Right forelimb (tissue), 1 donor: ENCODE measurements at regions not wholly inside any gene's neighbourhood (a gene's known extent, or its start where the extent isn't known, plus 50 kb on each side); places are given as distances from the start of the nearest gene placed in this dataset.
"Not testable (repeated sequence)": the region's sequence is repeated elsewhere in the genome, so short reads cannot be mapped to it uniquely, and the experiment has no call there.

Experiments used
- DNase-seq: peaks from one replicate; pipeline ENCODE4 v3.0.0-alpha.2; 2018

GRCh38 chr3:88979760-88980159, 127.7 kb upstream of the EPHA3 start:
- DNase-seq = no peak

DNA sequence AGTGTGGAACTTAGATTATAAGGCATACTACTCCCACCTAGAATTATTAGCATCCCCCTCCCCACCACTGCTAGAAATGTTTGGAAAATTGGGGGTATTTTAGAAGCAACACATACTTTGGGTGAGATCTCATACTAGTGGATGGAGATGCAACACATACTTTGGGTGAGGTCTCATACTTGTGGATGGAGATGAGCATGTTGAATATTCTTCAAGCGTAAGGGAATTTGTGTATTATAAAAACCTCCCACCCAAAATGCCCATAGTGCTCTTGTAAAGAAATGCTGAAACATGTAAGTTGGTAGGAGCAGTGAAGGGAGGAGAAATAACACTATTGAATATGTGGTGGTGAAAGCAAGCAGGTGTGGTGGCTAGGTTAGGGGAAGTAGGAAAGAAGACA, 124.0 kb upstream of the EPHA3 start:
- DNase-seq = no peak

DNA sequence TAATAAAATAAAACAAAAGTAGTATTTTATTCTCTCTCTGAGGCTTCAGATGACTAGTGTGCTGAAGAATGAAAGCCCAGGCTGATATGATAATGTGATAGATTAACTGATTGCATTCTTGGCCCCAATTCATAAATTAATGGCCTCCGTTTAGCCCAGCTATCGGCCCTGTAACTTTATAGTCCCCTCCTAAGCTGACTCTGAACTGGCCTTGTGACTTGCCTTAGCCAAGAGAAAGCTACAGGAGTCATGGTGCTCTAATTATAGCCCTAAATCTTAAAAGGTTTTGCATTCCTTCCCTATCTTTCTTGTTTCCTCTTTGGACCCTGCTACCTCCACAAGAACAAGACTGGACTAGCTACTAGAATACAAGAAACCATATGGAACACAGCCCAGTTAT, 123.2 kb upstream of the EPHA3 start:
- no peak for DNase-seq

- DNase-seq = no peak
Observed at GRCh38 chr3:88984832-88985231, 122.6 kb upstream of the EPHA3 start.

DNA sequence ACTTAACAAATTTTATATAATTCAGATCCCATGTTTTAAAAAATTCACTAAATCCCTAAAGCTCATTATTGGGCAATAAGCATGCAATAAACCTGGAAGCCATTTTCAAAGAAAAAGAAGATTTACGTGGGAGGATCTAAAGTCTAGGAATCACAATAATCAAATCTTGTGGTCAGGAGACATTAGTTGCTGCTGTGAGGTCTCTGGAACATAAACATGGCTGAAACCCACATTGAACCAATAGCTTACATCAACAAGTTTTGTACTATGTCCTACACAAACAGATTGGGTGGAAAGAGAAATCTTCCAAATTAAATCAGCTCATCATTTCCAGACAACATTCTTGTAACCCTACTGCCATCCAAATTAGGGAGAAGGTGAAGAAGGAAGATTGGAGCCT, 121.9 kb upstream of the EPHA3 start:
- DNase-seq = no peak

DNA sequence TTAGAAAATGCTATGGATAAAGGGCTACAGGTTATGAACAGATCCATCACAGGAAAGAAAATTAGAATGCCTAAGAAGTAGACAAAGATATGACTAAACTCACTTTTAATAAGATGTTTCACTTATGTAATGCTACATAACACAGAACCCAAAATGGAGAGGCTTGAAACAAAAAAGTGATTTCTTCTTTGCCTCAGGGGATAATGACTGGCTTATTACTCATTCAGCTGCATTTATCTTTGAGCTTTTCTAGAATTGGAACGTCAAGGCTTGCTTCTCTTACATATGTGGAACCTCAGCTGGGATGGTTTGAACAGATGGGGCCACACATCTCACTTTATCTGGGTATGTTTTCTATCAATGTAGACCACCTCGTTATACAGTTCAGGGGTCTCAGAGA, 120.6 kb upstream of the EPHA3 start:
- no peak for DNase-seq

DNA sequence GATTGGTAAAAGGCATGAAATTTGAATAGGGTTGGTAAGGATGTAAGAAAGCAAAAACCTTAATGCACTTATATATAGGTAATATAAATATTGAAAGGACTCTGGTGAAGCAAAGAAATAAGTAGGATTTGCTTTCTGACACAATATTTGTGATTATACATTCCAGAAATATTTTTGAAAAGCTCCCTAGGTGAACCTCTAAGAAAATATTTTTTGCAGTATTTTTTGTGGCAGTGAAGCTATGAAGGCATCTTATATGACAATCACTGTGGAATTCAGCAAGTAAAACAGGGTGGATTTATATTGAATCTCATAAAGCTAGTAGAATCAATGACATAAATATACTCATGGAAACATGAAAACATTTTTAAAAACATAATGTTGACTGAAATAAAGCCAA, 119.6 kb upstream of the EPHA3 start:
- no peak for DNase-seq

DNA sequence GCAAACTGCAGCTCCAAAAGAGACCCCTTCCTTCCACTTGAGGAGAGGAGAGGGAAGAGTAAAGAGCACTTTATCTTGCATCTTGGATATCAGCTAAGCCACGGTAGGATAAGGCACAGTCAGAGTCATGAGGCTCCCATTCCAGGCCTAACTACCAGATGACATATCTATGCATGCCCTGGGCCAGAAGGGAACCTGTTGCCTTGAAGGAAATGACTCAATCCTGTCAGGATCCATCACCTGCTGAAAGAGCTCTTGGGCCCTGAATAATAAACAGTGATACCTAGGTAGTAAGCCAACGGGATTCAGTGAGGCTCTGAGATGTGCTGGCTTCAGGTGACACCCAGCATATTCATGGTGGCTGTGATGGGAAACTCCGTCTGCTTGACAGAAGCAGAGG, 118.5 kb upstream of the EPHA3 start:
- DNase-seq = no peak

- DNase-seq = no peak
Observed at GRCh38 chr3:88991496-88991895, 115.9 kb upstream of the EPHA3 start.

DNA sequence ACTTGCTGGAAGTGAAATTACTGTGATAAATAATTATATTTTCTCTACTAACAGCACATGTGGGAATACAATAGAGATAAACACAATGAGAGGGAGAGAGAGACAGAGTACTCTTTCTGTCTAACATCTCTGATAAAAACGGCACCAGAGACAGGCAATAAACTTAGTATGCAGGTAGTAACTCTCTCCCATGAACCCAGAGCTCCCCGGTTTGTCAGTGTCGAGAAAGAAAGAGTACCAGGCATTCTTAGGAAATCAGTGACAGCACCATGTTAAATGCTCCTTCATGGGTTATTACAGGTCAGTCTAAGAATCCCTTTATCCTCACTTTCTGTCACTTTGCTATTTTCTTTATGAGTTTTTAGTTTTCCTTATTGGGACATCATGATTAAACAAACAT, 110.7 kb upstream of the EPHA3 start:
- no peak for DNase-seq

- no peak for DNase-seq
Observed at GRCh38 chr3:88997260-88997659, 110.2 kb upstream of the EPHA3 start.

DNA sequence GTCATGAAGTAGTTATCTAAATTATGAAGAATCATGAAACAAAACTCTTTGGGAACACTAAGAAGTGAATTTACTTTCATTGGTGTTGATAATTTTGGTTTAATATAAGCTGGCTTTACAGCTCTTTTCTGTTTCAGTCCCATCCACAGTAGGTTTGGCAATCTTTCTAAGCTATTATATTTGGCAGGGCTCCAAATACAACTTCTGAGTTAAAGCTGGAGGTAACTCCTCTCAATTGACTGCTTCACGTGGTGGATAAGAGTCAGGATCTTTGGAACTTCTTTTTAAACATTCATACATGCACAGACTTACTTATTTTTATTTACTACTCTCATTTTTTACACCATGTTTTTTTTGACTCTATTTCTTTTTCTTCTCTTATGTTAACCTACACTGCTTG, 106.5 kb upstream of the EPHA3 start:
- DNase-seq = no peak

- no peak for DNase-seq
Observed at GRCh38 chr3:89002191-89002590, 105.2 kb upstream of the EPHA3 start.

GRCh38 chr3:89013536-89013935, 93.9 kb upstream of the EPHA3 start:
- DNase-seq = no peak

GRCh38 chr3:89017531-89017930, 89.9 kb upstream of the EPHA3 start:
- DNase-seq = no peak

GRCh38 chr3:89025185-89025584, 82.2 kb upstream of the EPHA3 start:
- no peak for DNase-seq

- no peak for DNase-seq
Observed at GRCh38 chr3:89032346-89033013, 74.9 kb upstream of the EPHA3 start.

DNA sequence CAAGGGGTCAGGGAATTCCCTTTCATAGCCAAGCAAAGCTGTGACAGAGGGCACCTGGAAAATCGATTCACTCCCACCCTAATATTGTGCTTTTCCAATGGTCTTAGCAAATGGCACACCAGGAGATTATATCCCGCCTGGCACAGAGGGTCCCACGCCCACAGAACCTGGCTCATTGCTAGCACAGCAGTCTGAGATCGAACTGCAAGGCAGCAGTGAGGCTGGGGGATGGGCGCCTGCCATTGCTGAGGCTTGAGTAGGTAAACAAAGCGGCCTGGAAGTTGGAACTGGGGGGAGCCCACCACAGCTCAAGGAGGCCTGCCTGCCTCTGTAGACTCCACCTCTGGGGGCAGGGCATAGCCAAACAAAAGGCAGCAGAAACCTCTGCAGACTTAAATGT, 72.7 kb upstream of the EPHA3 start:
- DNase-seq = not testable (repeated sequence)

DNA sequence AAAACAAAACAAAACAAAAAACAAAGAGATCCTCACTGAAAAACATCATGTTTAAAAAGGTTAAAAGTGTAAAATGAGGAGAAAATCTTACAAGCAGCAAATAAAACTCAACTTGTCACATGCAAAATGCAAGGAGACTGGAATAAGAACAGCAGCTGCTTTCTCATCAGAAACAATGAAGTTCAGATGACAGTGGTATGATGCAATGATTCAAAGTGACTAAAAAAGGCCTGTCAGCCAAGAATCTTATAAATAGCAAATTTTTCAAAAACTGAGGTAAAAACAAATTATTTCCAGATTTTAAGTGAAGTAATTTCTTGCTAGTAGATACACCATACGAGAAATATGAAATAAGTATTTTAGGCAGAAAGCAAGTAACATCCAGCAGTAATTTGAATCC, 68.6 kb upstream of the EPHA3 start:
- DNase-seq = no peak

DNA sequence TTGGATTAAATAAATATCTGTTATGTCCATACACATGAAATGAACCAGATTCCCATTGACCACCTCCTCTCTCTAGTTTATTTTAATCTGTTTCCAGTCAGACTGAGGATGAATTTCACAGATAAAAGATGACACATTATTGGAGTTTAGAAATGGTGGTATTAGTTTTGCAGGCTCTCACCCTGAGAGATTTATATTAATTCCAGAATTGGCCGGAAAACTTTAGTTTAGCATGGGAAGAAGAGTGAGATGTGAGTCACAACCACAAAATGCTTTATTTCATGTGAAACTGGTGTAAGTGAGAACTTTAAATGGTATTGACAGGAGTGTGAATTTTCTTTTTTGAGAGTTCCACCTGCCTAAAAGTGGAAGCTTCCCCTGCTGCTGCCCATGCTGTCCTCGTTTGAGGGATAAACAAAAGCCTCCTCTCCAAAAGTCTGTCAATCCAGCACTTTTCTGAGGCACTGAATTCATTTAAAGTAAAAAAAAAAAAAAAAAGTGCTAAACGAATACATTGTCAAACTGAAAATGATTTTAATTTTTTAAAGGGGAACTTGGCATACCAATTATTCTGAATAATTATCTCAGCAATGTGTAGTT, 65.1 kb upstream of the EPHA3 start:
- DNase-seq = no peak

GRCh38 chr3:89043406-89043932, 64.0 kb upstream of the EPHA3 start:
- DNase-seq = no peak

DNA sequence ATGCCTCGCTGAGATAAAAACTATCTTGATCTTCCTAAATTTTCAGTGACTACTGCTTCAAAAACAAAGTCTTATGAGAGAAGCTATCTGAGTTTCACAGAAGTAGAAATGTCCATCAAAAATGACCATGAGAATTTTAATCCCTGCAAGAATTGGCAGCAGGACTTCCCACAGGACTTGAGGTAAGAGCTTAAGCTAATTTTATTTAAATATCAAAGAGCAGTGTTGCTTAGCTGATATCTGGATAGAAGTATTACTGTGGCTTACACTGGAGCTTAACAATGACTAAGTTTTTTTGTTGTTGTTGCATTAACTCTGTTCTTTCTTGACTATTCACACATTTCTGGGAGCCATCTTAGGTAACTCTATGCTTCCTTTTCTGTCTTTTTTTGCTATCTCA, 60.8 kb upstream of the EPHA3 start:
- no peak for DNase-seq

DNA sequence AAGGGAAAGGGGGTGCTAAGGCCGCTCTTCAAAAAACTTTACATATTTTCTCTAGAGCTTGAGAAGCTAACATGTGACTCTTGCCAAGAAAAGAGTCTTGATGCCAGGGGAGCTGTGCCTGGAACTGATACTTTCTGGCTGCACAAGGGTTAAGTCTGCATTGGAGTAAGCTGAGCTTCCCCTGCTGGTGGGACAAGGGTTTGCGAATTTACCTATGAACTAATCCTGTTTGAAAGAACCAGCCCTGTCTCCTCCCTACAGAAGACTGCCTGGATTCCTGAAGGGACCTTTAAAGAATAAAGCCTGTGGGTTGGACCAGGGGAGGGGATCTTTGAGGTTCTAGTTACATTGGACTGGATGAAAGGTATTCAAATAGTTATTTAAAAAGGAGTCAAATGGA, 58.3 kb upstream of the EPHA3 start:
- DNase-seq = no peak

DNA sequence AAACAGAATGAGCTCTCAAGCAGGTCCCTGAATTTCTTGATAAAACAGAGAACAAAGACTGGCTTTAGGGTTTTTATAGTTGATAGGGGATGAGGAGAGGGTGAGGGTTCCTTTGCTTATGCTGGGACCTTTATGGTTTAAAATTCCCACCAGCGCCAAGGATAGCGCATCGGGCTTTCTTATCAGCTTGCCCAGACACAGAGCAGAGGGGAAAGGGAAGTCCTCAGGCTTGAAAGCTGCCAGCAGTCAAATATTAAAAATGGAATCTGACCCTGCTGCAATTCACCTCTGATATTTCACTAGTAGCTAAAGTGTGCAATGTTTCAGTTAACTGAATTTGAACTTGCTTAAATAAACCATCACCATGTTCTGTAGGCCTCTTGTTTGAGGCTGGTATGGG, 55.0 kb upstream of the EPHA3 start:
- DNase-seq = no peak

DNA sequence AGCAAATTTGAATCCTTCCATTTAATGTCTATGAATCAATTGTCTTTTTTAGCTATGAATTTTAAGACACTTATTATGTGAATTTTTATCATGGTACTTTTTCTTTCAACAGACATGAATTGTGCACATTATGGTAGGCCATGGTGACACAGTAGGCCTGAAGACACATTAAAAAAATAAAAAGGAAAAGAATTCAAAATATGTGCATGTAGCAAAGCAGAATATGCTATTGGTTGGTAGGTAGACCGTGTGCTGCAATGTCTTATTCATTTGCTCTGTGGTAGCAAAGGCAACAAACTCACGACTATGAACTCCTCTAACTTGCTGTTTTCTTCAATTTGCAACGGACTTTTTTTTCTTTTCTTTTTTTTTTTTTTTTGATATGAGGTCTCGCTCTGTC, 50.0 kb upstream of the EPHA3 start:
- DNase-seq = no peak
